ENCODE measurements at regions not wholly inside any gene's neighbourhood (a gene's known extent, or its start where the extent isn't known, plus 50 kb on each side); places are given as distances from the start of the nearest gene placed in this dataset.

GRCh38 chr5:176728831-176729251 is 81.5 kb upstream of the UNC5A start:
- H3K79me2 ChIP-seq (ENCODE audit: low read depth): no peaks in the 10 kb centered on the region
- TF ChIP-seq, protein P1, sequence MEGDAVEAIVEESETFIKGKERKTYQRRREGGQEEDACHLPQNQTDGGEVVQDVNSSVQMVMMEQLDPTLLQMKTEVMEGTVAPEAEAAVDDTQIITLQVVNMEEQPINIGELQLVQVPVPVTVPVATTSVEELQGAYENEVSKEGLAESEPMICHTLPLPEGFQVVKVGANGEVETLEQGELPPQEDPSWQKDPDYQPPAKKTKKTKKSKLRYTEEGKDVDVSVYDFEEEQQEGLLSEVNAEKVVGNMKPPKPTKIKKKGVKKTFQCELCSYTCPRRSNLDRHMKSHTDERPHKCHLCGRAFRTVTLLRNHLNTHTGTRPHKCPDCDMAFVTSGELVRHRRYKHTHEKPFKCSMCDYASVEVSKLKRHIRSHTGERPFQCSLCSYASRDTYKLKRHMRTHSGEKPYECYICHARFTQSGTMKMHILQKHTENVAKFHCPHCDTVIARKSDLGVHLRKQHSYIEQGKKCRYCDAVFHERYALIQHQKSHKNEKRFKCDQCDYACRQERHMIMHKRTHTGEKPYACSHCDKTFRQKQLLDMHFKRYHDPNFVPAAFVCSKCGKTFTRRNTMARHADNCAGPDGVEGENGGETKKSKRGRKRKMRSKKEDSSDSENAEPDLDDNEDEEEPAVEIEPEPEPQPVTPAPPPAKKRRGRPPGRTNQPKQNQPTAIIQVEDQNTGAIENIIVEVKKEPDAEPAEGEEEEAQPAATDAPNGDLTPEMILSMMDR (IDR thresholded peaks at IDR 0.05): no peak
- TF ChIP-seq EZH2phosphoT487 (IDR thresholded peaks at IDR 0.05) (no peak), EZH2 (IDR thresholded peaks at IDR 0.05) (no peak)
- H3K27ac Mint-ChIP-seq: peak overlapping the region; percentile 18
- H3K4me1 Mint-ChIP-seq: peaks cover 27% of the 10 kb centered on the region
- H3K27me3 ChIP-seq: no peaks in the 10 kb centered on the region
- no peak overlapping the region for H3K27ac ChIP-seq
- peaks cover 33% of the 10 kb centered on the region for H3K4me1 ChIP-seq
- no peak overlapping the region for H3K4me3 ChIP-seq
- H3K36me3 ChIP-seq: no peaks in the 10 kb centered on the region
- H3K36me3 Mint-ChIP-seq: no peaks in the 10 kb centered on the region
- H3K9me3 ChIP-seq (ENCODE audit: low read depth): no peaks in the 10 kb centered on the region
- no peak overlapping the region for H3K4me3 Mint-ChIP-seq
- H2AFZ ChIP-seq (replicated peaks): no peak overlapping the region
- H3F3A ChIP-seq (ENCODE audit: low read depth): peaks cover 16% of the 10 kb centered on the region
- H4K20me1 ChIP-seq (ENCODE audit: low read depth): no peaks in the 10 kb centered on the region
- H3K9me3 Mint-ChIP-seq: peaks cover 3% of the 10 kb centered on the region
- no peak for DNase-seq (ENCODE audit: low spot score)
- peaks cover 16% of the 10 kb centered on the region for H3K27me3 Mint-ChIP-seq (ENCODE audit: insufficient read depth, low read depth)
- H3K9ac ChIP-seq: no peak overlapping the region
- H3K4me2 ChIP-seq: no peak overlapping the region

DNA sequence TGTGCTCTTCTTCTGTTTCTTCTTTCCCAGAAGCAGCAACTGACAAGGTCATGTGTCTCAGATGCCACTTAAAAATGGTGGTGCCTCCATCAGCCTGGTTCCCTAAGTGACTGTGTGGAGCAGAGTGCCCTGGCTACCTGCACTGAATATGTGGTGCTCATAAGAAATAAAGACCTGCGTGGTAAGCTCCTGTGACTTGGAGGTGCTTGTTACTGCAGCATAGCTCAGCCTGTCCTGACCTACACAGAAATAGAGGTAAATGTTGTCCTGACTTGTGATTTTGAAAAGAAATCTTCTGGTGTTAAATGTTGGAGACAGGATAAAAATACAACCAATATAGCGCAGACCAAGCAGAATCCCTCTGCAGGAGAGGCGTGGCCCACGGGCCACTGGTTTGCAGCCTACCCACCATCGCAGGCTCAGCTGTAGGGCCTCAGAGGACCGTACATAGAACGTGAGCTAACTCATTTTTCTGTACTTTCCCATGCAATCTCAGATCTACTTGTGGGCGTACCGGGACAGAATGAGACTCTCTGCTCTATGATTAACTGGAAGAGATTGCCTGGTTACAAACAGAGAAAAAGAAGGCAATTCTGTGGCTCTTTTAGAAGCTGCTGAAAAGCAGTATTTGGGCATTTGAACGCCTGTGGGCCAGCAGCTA is 79.4 kb upstream of the UNC5A start:
- Histone ChIP-seq H3K36me3 (no peaks in the 10 kb centered on the region), H3K27ac (no peak overlapping the region), H3K9ac (no peak overlapping the region), H3K4me2 (no peak overlapping the region), H2AFZ (replicated peaks) (no peak overlapping the region), H3K79me2 (ENCODE audit: low read depth) (no peaks in the 10 kb centered on the region), H3K9me3 (ENCODE audit: low read depth) (no peaks in the 10 kb centered on the region), H3K27me3 (no peaks in the 10 kb centered on the region), H3K4me3 (no peak overlapping the region), H4K20me1 (ENCODE audit: low read depth) (no peaks in the 10 kb centered on the region), H3F3A (ENCODE audit: low read depth) (peaks cover 6% of the 10 kb centered on the region), H3K4me1 (peaks cover 16% of the 10 kb centered on the region)
- Mint-ChIP-seq H3K36me3 (no peaks in the 10 kb centered on the region), H3K27ac (no peak overlapping the region), H3K27me3 (ENCODE audit: insufficient read depth, low read depth) (peaks cover 20% of the 10 kb centered on the region), H3K4me1 (peaks cover 22% of the 10 kb centered on the region), H3K9me3 (peaks cover 3% of the 10 kb centered on the region), H3K4me3 (no peak overlapping the region)
- DNase-seq (ENCODE audit: low spot score): no peak
- TF ChIP-seq, protein P1 (IDR thresholded peaks at IDR 0.05): no peak
- TF ChIP-seq EZH2 (IDR thresholded peaks at IDR 0.05) (no peak), EZH2phosphoT487 (IDR thresholded peaks at IDR 0.05) (no peak)

GRCh38 chr5:176731506-176732160 is 78.7 kb upstream of the UNC5A start:
- no peak overlapping the region for H3K27ac ChIP-seq
- peaks cover 3% of the 10 kb centered on the region for H3K9me3 Mint-ChIP-seq
- peaks cover 14% of the 10 kb centered on the region for H3K4me1 ChIP-seq
- H3K9me3 ChIP-seq (ENCODE audit: low read depth): no peaks in the 10 kb centered on the region
- H3K36me3 Mint-ChIP-seq: no peaks in the 10 kb centered on the region
- H3K4me3 Mint-ChIP-seq: no peak overlapping the region
- no peaks in the 10 kb centered on the region for H3K36me3 ChIP-seq
- no peak for DNase-seq (ENCODE audit: low spot score)
- H3K27me3 Mint-ChIP-seq (ENCODE audit: insufficient read depth, low read depth): peaks cover 20% of the 10 kb centered on the region
- H2AFZ ChIP-seq (replicated peaks): no peak overlapping the region
- peaks cover 23% of the 10 kb centered on the region for H3K4me1 Mint-ChIP-seq
- no peak overlapping the region for H3K27ac Mint-ChIP-seq
- H3K79me2 ChIP-seq (ENCODE audit: low read depth): no peaks in the 10 kb centered on the region
- H3F3A ChIP-seq (ENCODE audit: low read depth): peaks cover 3% of the 10 kb centered on the region
- no peak overlapping the region for H3K4me2 ChIP-seq
- H3K9ac ChIP-seq: no peak overlapping the region
- no peaks in the 10 kb centered on the region for H4K20me1 ChIP-seq (ENCODE audit: low read depth)
- TF ChIP-seq EZH2 (IDR thresholded peaks at IDR 0.05) (no peak), EZH2phosphoT487 (IDR thresholded peaks at IDR 0.05) (no peak)
- TF ChIP-seq, protein P1 (IDR thresholded peaks at IDR 0.05): no peak
- H3K4me3 ChIP-seq: no peak overlapping the region
- no peaks in the 10 kb centered on the region for H3K27me3 ChIP-seq
